H9 (cell line): ENCODE measurements at regions not wholly inside any gene's neighbourhood (a gene's known extent, or its start where the extent isn't known, plus 50 kb on each side); places are given as distances from the start of the nearest gene placed in this dataset.

Experiments
- DNase-seq: peaks from one replicate; pipeline ENCODE4 v3.0.0-alpha.2; 2017
- H2AFZ ChIP-seq: one replicate; pipeline ENCODE4 v1.6.1; 2013; ENCODE audit warnings: mild to moderate bottlenecking, low read length, control low read depth, moderate library complexity
- H2AK5ac ChIP-seq: 2 replicates; pipeline ENCODE4 v1.6.1; 2013; ENCODE audit warnings: low read length, control low read depth, mixed read lengths; ENCODE audit not compliant: insufficient read length
- H2BK120ac ChIP-seq: one replicate; pipeline ENCODE4 v1.6.1; 2013; ENCODE audit warnings: low read depth, mild to moderate bottlenecking, low read length, control low read depth, inconsistent platforms; ENCODE audit not compliant: poor library complexity, severe bottlenecking
- H2BK12ac ChIP-seq: 2 replicates; pipeline ENCODE4 v1.6.1; 2013; ENCODE audit warnings: low read length, control low read depth, mixed read lengths, low read depth; ENCODE audit not compliant: insufficient read length
- H2BK15ac ChIP-seq: 2 replicates; pipeline ENCODE4 v1.6.1; 2013; ENCODE audit warnings: low read depth, low read length, control low read depth
- H2BK20ac ChIP-seq: one replicate; pipeline ENCODE4 v1.6.1; 2013; ENCODE audit warnings: low read depth, mild to moderate bottlenecking, low read length, control low read depth, inconsistent platforms; ENCODE audit not compliant: poor library complexity, severe bottlenecking
- H2BK5ac ChIP-seq: 2 replicates; pipeline ENCODE4 v1.6.1; 2013; ENCODE audit warnings: low read length, control low read depth, mixed read lengths; ENCODE audit not compliant: insufficient read length
- H3K14ac ChIP-seq: 2 replicates; pipeline ENCODE4 v1.6.1; 2013; ENCODE audit warnings: low read length, control low read depth; ENCODE audit not compliant: insufficient read depth
- H3K18ac ChIP-seq: 2 replicates; pipeline ENCODE4 v1.6.1; 2013; ENCODE audit warnings: low read depth, mild to moderate bottlenecking, mixed read lengths, low read length, control low read depth; ENCODE audit not compliant: insufficient read length
- H3K23ac ChIP-seq: 2 replicates; pipeline ENCODE4 v1.6.1; 2013; ENCODE audit warnings: low read length, control low read depth, mixed read lengths, low read depth; ENCODE audit not compliant: insufficient read length
- H3K23me2 ChIP-seq: 2 replicates; pipeline ENCODE4 v1.6.1; 2013; ENCODE audit warnings: low read depth, mild to moderate bottlenecking, mixed read lengths, low read length, control low read depth; ENCODE audit not compliant: insufficient read length, poor library complexity, severe bottlenecking
- H3K27ac ChIP-seq: 2 replicates; pipeline ENCODE4 v1.5.1; 2013; ENCODE audit warnings: low read length, control low read depth, mixed read lengths, low read depth; ENCODE audit not compliant: insufficient read length
- H3K27me3 ChIP-seq: 2 replicates; pipeline ENCODE4 v1.6.1; 2013; ENCODE audit warnings: low read length, control low read depth, inconsistent platforms; ENCODE audit not compliant: insufficient read depth
- H3K4ac ChIP-seq: 2 replicates; pipeline ENCODE4 v1.6.1; 2013; ENCODE audit warnings: low read depth, mild to moderate bottlenecking, control low read depth, inconsistent platforms, low read length, moderate library complexity
- H3K4me1 ChIP-seq: 2 replicates; pipeline ENCODE4 v1.6.1; 2013; ENCODE audit warnings: low read length, control low read depth, inconsistent platforms; ENCODE audit not compliant: insufficient read depth
- H3K4me2 ChIP-seq: 2 replicates; pipeline ENCODE4 v1.6.1; 2013; ENCODE audit warnings: low read length, control low read depth, mixed read lengths; ENCODE audit not compliant: insufficient read length, insufficient read depth
- H3K56ac ChIP-seq: 2 replicates; pipeline ENCODE4 v1.6.1; 2013; ENCODE audit warnings: low read depth, mild to moderate bottlenecking, mixed read lengths, low read length, control low read depth; ENCODE audit not compliant: insufficient read length
- H3K79me1 ChIP-seq: 2 replicates; pipeline ENCODE4 v1.6.1; 2013; ENCODE audit warnings: low read depth, mild to moderate bottlenecking, moderate library complexity, low read length, control low read depth, inconsistent platforms; ENCODE audit not compliant: insufficient read depth, poor library complexity, severe bottlenecking
- H3K79me2 ChIP-seq: 2 replicates; pipeline ENCODE4 v1.6.1; 2013; ENCODE audit warnings: low read length, control low read depth, inconsistent platforms; ENCODE audit not compliant: insufficient read depth
- H3K9ac ChIP-seq: 2 replicates; pipeline ENCODE4 v1.6.1; 2013; ENCODE audit warnings: low read length, control low read depth, mixed read lengths; ENCODE audit not compliant: insufficient read length; ENCODE audit errors: extremely low read depth
- H3K9me3 ChIP-seq: one replicate; pipeline ENCODE4 v1.6.1; 2013; ENCODE audit warnings: low read depth, low read length, inconsistent platforms; ENCODE audit not compliant: control insufficient read depth
- H3T11ph ChIP-seq: one replicate; pipeline ENCODE4 v1.6.1; 2013; ENCODE audit warnings: mild to moderate bottlenecking, low read length, control low read depth, inconsistent platforms
- H4K20me1 ChIP-seq: one replicate; pipeline ENCODE4 v1.6.1; 2013; ENCODE audit not compliant: control insufficient read depth, insufficient read length, insufficient read depth
- H4K5ac ChIP-seq: 2 replicates; pipeline ENCODE4 v1.6.1; 2013; ENCODE audit warnings: low read depth, mild to moderate bottlenecking, mixed read lengths, low read length, control low read depth; ENCODE audit not compliant: insufficient read length
- H4K8ac ChIP-seq: replicated peaks from 2 replicates; pipeline ENCODE4 v1.6.1; 2013; ENCODE audit warnings: low read length, control low read depth, mixed read lengths, low read depth; ENCODE audit not compliant: insufficient read length
- H4K91ac ChIP-seq: 2 replicates; pipeline ENCODE4 v1.6.1; 2013; ENCODE audit warnings: low read depth, mild to moderate bottlenecking, moderate library complexity, mixed read lengths, low read length, control low read depth; ENCODE audit not compliant: insufficient read length
- H3K27ac Mint-ChIP-seq, 3 experiments: 2 replicates in 2 of 3; 3 replicates in 1 of 3; pipeline ENCODE4 v1.8.0; 2020 to 2021; ENCODE audit warnings: mixed read lengths in 3 of 3, mild to moderate bottlenecking in 1 of 3, moderate library complexity in 1 of 3
- H3K27me3 Mint-ChIP-seq: 2 replicates; pipeline ENCODE4 v1.8.0; 2021; ENCODE audit warnings: low read depth, mild to moderate bottlenecking, moderate library complexity, mixed read lengths
- H3K36me3 Mint-ChIP-seq, 3 experiments: 2 replicates in 2 of 3; 3 replicates in 1 of 3; pipeline ENCODE4 v1.8.0; 2020 to 2021; ENCODE audit warnings: low read depth in 3 of 3, mixed read lengths in 3 of 3; ENCODE audit not compliant: insufficient read depth in 1 of 3
- H3K4me1 Mint-ChIP-seq, 2 experiments: 2 replicates each; pipeline ENCODE4 v1.8.0; 2020; ENCODE audit warnings: mixed read lengths in 2 of 2
- H3K4me3 Mint-ChIP-seq, 2 experiments: 2 replicates in 1 of 2; 3 replicates in 1 of 2; pipeline ENCODE4 v1.8.0; 2020 to 2021; ENCODE audit warnings: mild to moderate bottlenecking in 2 of 2, mixed read lengths in 2 of 2, moderate library complexity in 1 of 2
- H3K9me3 Mint-ChIP-seq, 2 experiments: 2 replicates in 1 of 2; 3 replicates in 1 of 2; pipeline ENCODE4 v1.8.0; 2020; ENCODE audit warnings: mild to moderate bottlenecking in 2 of 2, mixed read lengths in 2 of 2, moderate library complexity in 1 of 2
- CTCF ChIP-seq: fragments of 200-600 bp; sonication (generic); conservative IDR thresholded peaks from 3 replicates; pipeline ENCODE4 v1.8.0; 2021; ENCODE audit warnings: antibody characterized with exemption, mild to moderate bottlenecking
- WGBS: extraction: QIAGEN DNeasy Blood & Tissue Kit; methylation state at CpG from one replicate; pipeline ENCODE4 v1.1.7; 2013; ENCODE audit warnings: missing lambda C conversion rate, low lambda C conversion rate, mixed read lengths; ENCODE audit not compliant: insufficient read length; ENCODE audit errors: extremely low coverage; 5-methylcytosine and 5-hydroxymethylcytosine counted together

- H3K56ac ChIP-seq, result no peak overlapping the region
- H4K5ac ChIP-seq, result no peak overlapping the region
- no peak overlapping the region for H3K23ac ChIP-seq
- no peak overlapping the region for H3K4ac ChIP-seq
- H4K8ac ChIP-seq, result no peak overlapping the region
- H2BK5ac ChIP-seq, result no peak overlapping the region
- H3K79me1 ChIP-seq, result no peaks in the 10 kb centered on the region
- no peaks in the 10 kb centered on the region for H3K23me2 ChIP-seq
- Mint-ChIP-seq H3K4me1 (no peaks in the 10 kb centered on the region), H3K27ac (no peak overlapping the region), H3K4me3 (no peak overlapping the region), H3K27me3 (peaks cover 7% of the 10 kb centered on the region), H3K36me3 (peaks cover 0 to 54% (median 0%) of the 10 kb centered on the region in 3 experiments; a peak in 4 of 7 replicates), H3K9me3 (peaks cover 73 to 91% of the 10 kb centered on the region in 2 experiments)
- no peak overlapping the region for H3K18ac ChIP-seq
- H3K27me3 ChIP-seq, result no peaks in the 10 kb centered on the region
- H2AK5ac ChIP-seq, result no peak overlapping the region
- H3K4me2 ChIP-seq, result no peak overlapping the region
- H3K4me1 ChIP-seq, result no peaks in the 10 kb centered on the region
- peaks cover 11% of the 10 kb centered on the region for H3K9me3 ChIP-seq
- no peak overlapping the region for H3K9ac ChIP-seq
- no peak overlapping the region for H3T11ph ChIP-seq
- H3K79me2 ChIP-seq, result no peaks in the 10 kb centered on the region
- H2BK20ac ChIP-seq, result no peak overlapping the region
- TF ChIP-seq CTCF, result no peak
- H3K27ac ChIP-seq, result no peak overlapping the region
- H3K14ac ChIP-seq, result no peak overlapping the region
- no peak for DNase-seq
- no peak overlapping the region for H2BK120ac ChIP-seq
- no peak overlapping the region for H4K91ac ChIP-seq
- H4K20me1 ChIP-seq, result no peaks in the 10 kb centered on the region
- WGBS, result no CpG with 5 or more reads among the region's 10 CpGs
- H2AFZ ChIP-seq, result no peak overlapping the region
- H2BK15ac ChIP-seq, result no peak overlapping the region
- no peak overlapping the region for H2BK12ac ChIP-seq
Observed at GRCh38 chr7:153951316-153951715, 100.9 kb upstream of the DPP6 start.
